Neuronal stem cell (in vitro differentiated cells): ENCODE measurements at regions not wholly inside any gene's neighbourhood (a gene's known extent, or its start where the extent isn't known, plus 50 kb on each side); places are given as distances from the start of the nearest gene placed in this dataset.

Experiments used
- DNase-seq: peaks from one replicate; pipeline ENCODE4 v3.0.0-alpha.2; 2013; ENCODE audit warnings: low spot score
- H2AFZ ChIP-seq: one replicate; pipeline ENCODE4 v1.6.1; 2013; ENCODE audit warnings: mild to moderate bottlenecking, low read length, inconsistent platforms
- H2AK5ac ChIP-seq: 2 replicates; pipeline ENCODE4 v1.6.1; 2013; ENCODE audit warnings: low read depth, mild to moderate bottlenecking, inconsistent platforms, low read length, moderate library complexity, mixed read lengths
- H2BK120ac ChIP-seq: 2 replicates; pipeline ENCODE4 v1.6.1; 2013; ENCODE audit warnings: low read depth, mild to moderate bottlenecking, inconsistent platforms, low read length, moderate library complexity, mixed read lengths
- H2BK12ac ChIP-seq: one replicate; pipeline ENCODE4 v1.6.1; 2013; ENCODE audit warnings: low read length, inconsistent platforms
- H2BK15ac ChIP-seq: 2 replicates; pipeline ENCODE4 v1.6.1; 2013; ENCODE audit warnings: mild to moderate bottlenecking, low read length, inconsistent platforms, mixed read lengths
- H2BK5ac ChIP-seq: one replicate; pipeline ENCODE4 v1.6.1; 2013; ENCODE audit warnings: inconsistent platforms, mild to moderate bottlenecking, low read length, moderate library complexity
- H3K14ac ChIP-seq: one replicate; pipeline ENCODE4 v1.6.1; 2013; ENCODE audit warnings: low read length, inconsistent platforms
- H3K18ac ChIP-seq: 2 replicates; pipeline ENCODE4 v1.6.1; 2013; ENCODE audit warnings: low read length, inconsistent platforms
- H3K23ac ChIP-seq: 2 replicates; pipeline ENCODE4 v1.6.1; 2013; ENCODE audit warnings: low read depth, mild to moderate bottlenecking, mixed read lengths, low read length, inconsistent platforms; ENCODE audit not compliant: poor library complexity
- H3K27ac ChIP-seq: replicated peaks from 3 replicates; pipeline ENCODE4 v1.5.1; 2013; ENCODE audit warnings: low read length, inconsistent platforms
- H3K27me3 ChIP-seq, 3 experiments: 2 replicates each; pipeline ENCODE4 v1.6.1; 2013; ENCODE audit warnings: low read length in 3 of 3, mild to moderate bottlenecking in 2 of 3, inconsistent platforms in 1 of 3, low read depth in 1 of 3, mixed read lengths in 1 of 3, moderate library complexity in 1 of 3; ENCODE audit not compliant: control insufficient read depth in 3 of 3, insufficient read depth in 3 of 3
- H3K36me3 ChIP-seq, 2 donors: replicated peaks in 1 of 2; 2 replicates each; pipeline ENCODE4 v1.6.1; 2013; ENCODE audit warnings: low read length in 2 of 2; ENCODE audit not compliant: control insufficient read depth in 2 of 2, insufficient read depth in 2 of 2
- H3K4ac ChIP-seq: 2 replicates; pipeline ENCODE4 v1.6.1; 2013; ENCODE audit warnings: inconsistent platforms, mild to moderate bottlenecking, low read length, moderate library complexity
- H3K4me1 ChIP-seq, 2 donors: 1 replicate in 1 of 2; 2 replicates in 1 of 2; pipeline ENCODE4 v1.6.1; 2013; ENCODE audit warnings: low read length in 2 of 2, low read depth in 1 of 2; ENCODE audit not compliant: control insufficient read depth in 2 of 2, insufficient read depth in 1 of 2
- H3K4me2 ChIP-seq: one replicate; pipeline ENCODE4 v1.6.1; 2013; ENCODE audit warnings: mild to moderate bottlenecking, low read length, inconsistent platforms; ENCODE audit not compliant: insufficient read depth, poor library complexity, severe bottlenecking
- H3K4me3 ChIP-seq, 2 donors: 2 replicates each; pipeline ENCODE4 v1.5.1; 2013; ENCODE audit warnings: low read length in 2 of 2, mild to moderate bottlenecking in 2 of 2, inconsistent platforms in 1 of 2, moderate library complexity in 1 of 2
- H3K79me1 ChIP-seq: one replicate; pipeline ENCODE4 v1.6.1; 2013; ENCODE audit warnings: low read depth, mild to moderate bottlenecking, inconsistent platforms, low read length, moderate library complexity
- H3K9ac ChIP-seq: one replicate; pipeline ENCODE4 v1.6.1; 2013; ENCODE audit warnings: mild to moderate bottlenecking, low read depth, low read length, inconsistent platforms; ENCODE audit not compliant: poor library complexity
- H3K9me3 ChIP-seq, 2 donors: replicated peaks in 1 of 2; 2 replicates each; pipeline versions ENCODE3 to v1.6.1; 2013; ENCODE audit warnings: low read length in 2 of 2, mild to moderate bottlenecking in 2 of 2, inconsistent platforms in 1 of 2, low read depth in 1 of 2, mixed read lengths in 1 of 2, moderate library complexity in 1 of 2; ENCODE audit not compliant: control insufficient read depth in 2 of 2, insufficient read depth in 1 of 2
- H4K8ac ChIP-seq: one replicate; pipeline ENCODE4 v1.6.1; 2013; ENCODE audit warnings: low read depth, mild to moderate bottlenecking, inconsistent platforms, low read length, moderate library complexity
- H4K91ac ChIP-seq: one replicate; pipeline ENCODE4 v1.6.1; 2013; ENCODE audit warnings: low read length, low read depth, mild to moderate bottlenecking, inconsistent platforms; ENCODE audit not compliant: poor library complexity
- WGBS, 2 donors: extraction: QIAGEN DNeasy Blood & Tissue Kit; methylation state at CpG; one replicate each; pipeline ENCODE4 v1.1.7; 2013; ENCODE audit warnings: missing lambda C conversion rate in 2 of 2, mixed read lengths in 1 of 2; ENCODE audit not compliant: insufficient read length in 2 of 2, insufficient replicate concordance in 1 of 2; ENCODE audit errors: extremely low coverage in 2 of 2; 5-methylcytosine and 5-hydroxymethylcytosine counted together

DNA sequence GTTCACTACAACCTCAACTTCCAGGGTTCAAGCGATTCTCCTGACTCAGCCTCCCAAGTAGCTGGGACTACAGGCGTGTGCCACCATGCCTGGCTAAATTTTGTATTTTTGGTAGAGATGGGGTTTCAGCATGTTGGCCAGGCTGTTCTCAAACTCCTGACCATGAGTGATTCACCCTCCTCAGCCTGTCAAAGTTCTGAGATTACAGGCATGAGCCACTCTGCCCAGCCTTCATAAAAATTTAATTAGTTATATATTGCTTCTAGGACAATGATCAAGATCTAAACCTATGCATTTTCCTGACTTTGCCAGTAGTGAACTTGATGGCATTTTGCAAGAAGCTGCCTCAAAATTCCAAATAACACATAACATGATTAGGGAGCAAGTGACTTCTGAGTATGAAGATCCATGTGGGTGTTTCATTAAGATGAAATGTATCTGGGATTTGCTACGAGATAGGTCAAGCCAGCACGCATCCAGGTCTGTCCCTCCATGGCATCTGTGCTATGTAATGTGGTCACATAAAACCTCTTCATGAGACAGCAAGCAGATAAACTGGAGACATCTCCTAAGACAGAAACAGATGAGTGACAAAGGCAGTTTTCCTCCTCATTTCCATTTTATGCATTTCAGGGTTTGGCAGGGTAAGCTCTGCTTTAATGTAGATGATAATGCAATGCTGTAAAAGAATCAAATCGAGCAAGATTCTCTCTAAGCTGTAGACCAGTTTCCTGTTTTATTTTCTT, 319.4 kb upstream of the ATP2B1 start:
- Histone ChIP-seq H3K4me1 (peaks cover 0 to 2% of the 10 kb centered on the region in 2 donors), H3K4ac (no peak overlapping the region), H3K27me3 (no peaks in the 10 kb centered on the region), H2AK5ac (no peak overlapping the region), H2BK5ac (no peak overlapping the region), H3K23ac (no peak overlapping the region), H2BK15ac (no peak overlapping the region), H4K91ac (no peak overlapping the region), H2AFZ (no peak overlapping the region), H3K9me3 (no peaks in the 10 kb centered on the region), H4K8ac (no peak overlapping the region), H3K18ac (no peak overlapping the region), H2BK120ac (no peak overlapping the region), H3K27ac (no peak overlapping the region), H3K4me2 (no peak overlapping the region), H2BK12ac (no peak overlapping the region), H3K79me1 (no peaks in the 10 kb centered on the region), H3K9ac (no peak overlapping the region), H3K36me3 (no peaks in the 10 kb centered on the region), H3K14ac (no peak overlapping the region), H3K4me3 (no peak overlapping the region)
- WGBS, 2 donors = no CpG with 5 or more reads among the region's 5 CpGs
- DNase-seq = no peak

DNA sequence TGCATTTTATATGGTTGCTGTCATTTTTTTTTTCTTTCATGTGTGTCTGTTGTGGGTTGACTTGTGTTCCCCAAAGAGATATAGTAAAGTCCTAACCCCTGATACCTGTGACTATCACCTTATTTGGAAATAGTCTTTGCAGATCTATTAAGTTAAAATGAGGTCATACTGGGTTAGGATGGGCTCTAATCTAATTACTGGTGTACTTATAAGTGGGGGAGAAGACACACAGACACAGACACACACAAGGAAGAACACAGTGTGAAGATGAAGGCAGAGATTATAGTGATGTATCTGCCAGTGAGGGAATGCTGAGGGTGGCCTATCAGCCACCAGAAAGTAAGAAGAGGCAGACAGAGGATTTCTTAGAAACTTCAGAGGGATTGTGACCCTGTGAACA, 318.4 kb upstream of the ATP2B1 start:
- H3K27me3 ChIP-seq = no peaks in the 10 kb centered on the region
- no peak overlapping the region for H2BK12ac ChIP-seq
- H3K79me1 ChIP-seq = no peaks in the 10 kb centered on the region
- no peak for DNase-seq
- H3K36me3 ChIP-seq = no peaks in the 10 kb centered on the region
- H2AK5ac ChIP-seq = no peak overlapping the region
- no peak overlapping the region for H3K23ac ChIP-seq
- no peak overlapping the region for H3K27ac ChIP-seq
- H3K4me2 ChIP-seq = no peak overlapping the region
- H2BK15ac ChIP-seq = no peak overlapping the region
- H3K18ac ChIP-seq = no peak overlapping the region
- no peak overlapping the region for H3K4me3 ChIP-seq
- H2BK120ac ChIP-seq = no peak overlapping the region
- H3K4ac ChIP-seq = no peak overlapping the region
- no peaks in the 10 kb centered on the region for H3K9me3 ChIP-seq
- peak overlapping the region; percentile 24 for H2AFZ ChIP-seq
- H4K8ac ChIP-seq = no peak overlapping the region
- no peak overlapping the region for H3K9ac ChIP-seq
- no peak overlapping the region for H3K14ac ChIP-seq
- peaks cover 0 to 4% of the 10 kb centered on the region in 2 donors for H3K4me1 ChIP-seq
- no peak overlapping the region for H4K91ac ChIP-seq
- H2BK5ac ChIP-seq = no peak overlapping the region

- no peak overlapping the region for H4K91ac ChIP-seq
- WGBS, 2 donors = no CpG with 5 or more reads among the region's 9 CpGs
These were observed 317.9 kb upstream of the ATP2B1 start for GRCh38 chr12:90026516-90026915.

DNA sequence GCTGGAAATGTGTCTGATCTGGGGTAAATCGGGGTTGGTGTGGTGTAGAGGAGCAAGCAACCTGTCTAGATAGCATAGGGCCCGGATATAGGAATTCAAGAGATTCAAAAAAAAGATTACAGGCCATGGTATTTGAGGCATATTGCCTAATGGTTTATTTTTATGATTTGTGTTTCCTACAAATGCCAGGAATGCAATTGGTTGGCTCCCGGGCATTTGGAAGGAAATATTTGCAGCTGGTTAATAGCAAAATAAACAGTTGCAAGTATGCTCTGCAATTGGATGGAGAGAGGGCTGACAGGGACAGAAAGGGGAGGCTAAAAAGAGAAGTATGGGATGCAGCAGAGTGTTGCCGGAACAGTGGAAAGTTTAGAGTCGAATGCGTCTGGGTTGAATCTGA, 315.6 kb upstream of the ATP2B1 start:
- Histone ChIP-seq H4K8ac (no peak overlapping the region), H3K4me1 (peaks cover 0 to 4% of the 10 kb centered on the region in 2 donors), H2AFZ (no peak overlapping the region), H2BK15ac (no peak overlapping the region), H3K36me3 (no peaks in the 10 kb centered on the region), H2BK5ac (no peak overlapping the region), H3K23ac (no peak overlapping the region), H3K27me3 (no peaks in the 10 kb centered on the region), H3K9ac (no peak overlapping the region), H3K9me3 (peaks cover 0 to 1% of the 10 kb centered on the region in 2 donors), H3K18ac (no peak overlapping the region), H3K14ac (no peak overlapping the region), H4K91ac (no peak overlapping the region), H2BK120ac (no peak overlapping the region), H3K4ac (no peak overlapping the region), H3K4me2 (no peak overlapping the region), H3K27ac (no peak overlapping the region), H2BK12ac (no peak overlapping the region), H3K4me3 (no peak overlapping the region), H3K79me1 (no peaks in the 10 kb centered on the region), H2AK5ac (no peak overlapping the region)
- DNase-seq = no peak
- no CpG with 5 or more reads among the region's 6 CpGs for WGBS, 2 donors

More at GRCh38 chr12:90026516-90026915, 317.9 kb upstream of the ATP2B1 start:
- no peak overlapping the region for H4K8ac ChIP-seq
- H2BK12ac ChIP-seq = no peak overlapping the region
- H3K36me3 ChIP-seq = no peaks in the 10 kb centered on the region
- no peak overlapping the region for H3K18ac ChIP-seq
- H2AFZ ChIP-seq = no peak overlapping the region
- no peaks in the 10 kb centered on the region for H3K79me1 ChIP-seq
- H2AK5ac ChIP-seq = no peak overlapping the region
- H2BK5ac ChIP-seq = no peak overlapping the region
- no peak overlapping the region for H2BK15ac ChIP-seq
- H3K9ac ChIP-seq = no peak overlapping the region
- no peak overlapping the region for H3K14ac ChIP-seq
- no peak overlapping the region for H3K4ac ChIP-seq
- H3K9me3 ChIP-seq = no peaks in the 10 kb centered on the region
- H3K4me2 ChIP-seq = no peak overlapping the region
- no peaks in the 10 kb centered on the region for H3K27me3 ChIP-seq
- no peak overlapping the region for H3K23ac ChIP-seq
- H3K27ac ChIP-seq = no peak overlapping the region
- H3K4me3 ChIP-seq = no peak overlapping the region
- H2BK120ac ChIP-seq = no peak overlapping the region
- H3K4me1 ChIP-seq = peaks cover 0 to 4% of the 10 kb centered on the region in 2 donors
- DNase-seq = no peak
